ENCODE measurements at regions not wholly inside any gene's neighbourhood (a gene's known extent, or its start where the extent isn't known, plus 50 kb on each side); places are given as distances from the start of the nearest gene placed in this dataset.

- TF ChIP-seq REST (IDR thresholded peaks at IDR 0.05; ENCODE audit: low read depth) (no peak), ZFX (IDR thresholded peaks at IDR 0.05) (no peak)
Measured at GRCh38 chr4:30904215-30904555, 184.0 kb downstream of the PCDH7 start (continued).

- POLR2A ChIA-PET, result interaction anchor here (2.1 kb wide), 1 partner anchor 11 kb away, joined by 5 read pairs; no protein-coding TSS in a partner anchor
- CTCF ChIA-PET, result no interaction called here
Measured at GRCh38 chr4:30904588-30904987, 184.4 kb downstream of the PCDH7 start.

More at GRCh38 chr4:30904588-30904987, 184.4 kb downstream of the PCDH7 start:
- RAD21 ChIA-PET (ENCODE audit: low non-redundant PET in 1 of 2, low total read pairs in 2 of 2, uncharacterized antibody in 2 of 2, unreplicated experiment in 2 of 2), result no interaction called here
- no peak overlapping the region for H3K4me3 ChIP-seq (replicated peaks in 1 of 2; ENCODE audit: low read depth in 1 of 2, low read length in 2 of 2)
- H3K9me2 ChIP-seq (ENCODE audit: insufficient read depth), result no peaks in the 10 kb centered on the region
- H2AFZ ChIP-seq (ENCODE audit: low read depth, low read length, poor library complexity, severe bottlenecking), result no peak overlapping the region
- H3K9ac ChIP-seq (ENCODE audit: low read length), result peak overlapping the region; percentile 64
- no peaks in the 10 kb centered on the region for H4K20me1 ChIP-seq (ENCODE audit: insufficient read depth)
- no peak for TF ChIP-seq ATF3 (IDR thresholded peaks at IDR 0.05)
- peak; percentile 27; the same call in 1 of the 2 replicates for TF ChIP-seq SP1 (IDR thresholded peaks at IDR 0.05; ENCODE audit: low read depth)
- ATAC-seq, result no peak
- peak overlapping the region; percentile 76 for H3K4me2 ChIP-seq (ENCODE audit: low read length)
- H3K9me3 ChIP-seq (ENCODE audit: control insufficient read depth in 1 of 2, insufficient read depth in 1 of 2, low read depth in 1 of 2, low read length in 2 of 2), result no peaks in the 10 kb centered on the region
- BruUV-seq (replicated peaks), result no TSS peak
- H3K79me2 ChIP-seq (ENCODE audit: insufficient read depth, low read length), result peaks cover 74% of the 10 kb centered on the region
- H3K27ac ChIP-seq (ENCODE audit: low read depth, low read length), result peak overlapping the region; percentile 92
- peaks cover 55 to 64% of the 10 kb centered on the region in 2 experiments for H3K4me1 ChIP-seq (ENCODE audit: control insufficient read depth in 1 of 2, insufficient read depth in 2 of 2, low read length in 2 of 2)
- no peaks in the 10 kb centered on the region for H3K27me3 ChIP-seq (ENCODE audit: insufficient read depth, low read length)
- no peak for DNase-seq (ENCODE audit: low read depth, low spot score)
- H3K36me3 ChIP-seq (ENCODE audit: control insufficient read depth in 1 of 2, insufficient read depth in 2 of 2, low read length in 2 of 2), result peaks cover 0 to 3% of the 10 kb centered on the region in 2 experiments; a peak in 1 of 4 replicates
- intact Hi-C loops (cut with micrococcal nuclease), result no loop called here

Measured in HCT116 (cell line).